Kidney epithelial cell (primary cell): ENCODE measurements at regions not wholly inside any gene's neighbourhood (a gene's known extent, or its start where the extent isn't known, plus 50 kb on each side); places are given as distances from the start of the nearest gene placed in this dataset.

Experiments
- DNase-seq: peaks from one replicate; pipeline ENCODE4 v3.0.0-alpha.2; 2010; ENCODE audit warnings: low read depth
- H3K27me3 ChIP-seq: 2 replicates; pipeline ENCODE4 v1.6.0; 2011; ENCODE audit warnings: low read length; ENCODE audit not compliant: control insufficient read depth, insufficient read depth
- H3K36me3 ChIP-seq: 2 replicates; pipeline ENCODE4 v1.5.1; 2011; ENCODE audit warnings: low read length; ENCODE audit not compliant: control insufficient read depth, insufficient read depth
- H3K4me3 ChIP-seq: 2 replicates; pipeline ENCODE4 v1.5.1; 2011; ENCODE audit warnings: low read depth, mild to moderate bottlenecking, control low read depth, low read length
- CTCF ChIP-seq: IDR thresholded peaks from 2 replicates; pipeline ENCODE4 v1.5.1; 2011; ENCODE audit warnings: mild to moderate bottlenecking, moderate library complexity, low read length, control low read depth, inconsistent platforms; ENCODE audit not compliant: insufficient read depth, poor library complexity, severe bottlenecking

- no peaks in the 10 kb centered on the region for H3K27me3 ChIP-seq
- H3K36me3 ChIP-seq = no peaks in the 10 kb centered on the region
- no peak for TF ChIP-seq CTCF
- DNase-seq = no peak
- no peak overlapping the region for H3K4me3 ChIP-seq
Measured at GRCh38 chr7:46285878-46286277, 364.8 kb upstream of the IGFBP3 start.

- no peak for TF ChIP-seq CTCF
- Histone ChIP-seq H3K36me3 (no peaks in the 10 kb centered on the region), H3K27me3 (no peaks in the 10 kb centered on the region), H3K4me3 (no peak overlapping the region)
- DNase-seq = no peak
Measured at GRCh38 chr7:46283852-46284251, 362.8 kb upstream of the IGFBP3 start.

GRCh38 chr7:46282155-46282554 is 361.1 kb upstream of the IGFBP3 start:
- no peaks in the 10 kb centered on the region for H3K27me3 ChIP-seq
- no peak for DNase-seq
- no peak for TF ChIP-seq CTCF
- H3K4me3 ChIP-seq = no peak overlapping the region
- no peaks in the 10 kb centered on the region for H3K36me3 ChIP-seq

- H3K27me3 ChIP-seq = no peaks in the 10 kb centered on the region
- no peak for TF ChIP-seq CTCF
- no peak for DNase-seq
- no peak overlapping the region for H3K4me3 ChIP-seq
- H3K36me3 ChIP-seq = no peaks in the 10 kb centered on the region
Measured at GRCh38 chr7:46281071-46281470, 360.0 kb upstream of the IGFBP3 start.

GRCh38 chr7:46279290-46279689 is 358.2 kb upstream of the IGFBP3 start:
- no peak overlapping the region for H3K4me3 ChIP-seq
- no peaks in the 10 kb centered on the region for H3K27me3 ChIP-seq
- DNase-seq = peak; percentile 82

More at GRCh38 chr7:46279290-46279689, 358.2 kb upstream of the IGFBP3 start:
- H3K36me3 ChIP-seq = no peaks in the 10 kb centered on the region
- TF ChIP-seq CTCF = no peak
